Caco-2 (cell line): ENCODE measurements at regions not wholly inside any gene's neighbourhood (a gene's known extent, or its start where the extent isn't known, plus 50 kb on each side); places are given as distances from the start of the nearest gene placed in this dataset.

Experiments used
- BruUV-seq: library from RNA; stranded (reverse); fragments of 400-500 nt; replicated peaks from 2 replicates; lab custom pipeline; 2021; lab: Mats Ljungman, UMichigan
- CTCF ChIA-PET: fragments of 300-600 bp; sonication (Branson Sonifier 250); formaldehyde crosslinking; loops from one replicate; lab custom pipeline; 2022; ENCODE audit warnings: antibody characterized with exemption; lab: Charles Lee
- POLR2A ChIA-PET: fragments of 300-600 bp; sonication (Branson Sonifier 250); formaldehyde crosslinking; loops from one replicate; lab custom pipeline; 2022; ENCODE audit warnings: antibody characterized with exemption; lab: Charles Lee
- DNase-seq, 2 experiments: peaks; one replicate each; pipeline versions ENCODE4 v3.0.0 to v3.0.0-alpha.2; 2020 to 2022
- H3K27me3 ChIP-seq: replicated peaks from 2 replicates; pipeline ENCODE4 v1.6.0; 2011; ENCODE audit warnings: low read length; ENCODE audit not compliant: control insufficient read depth, insufficient read depth
- H3K36me3 ChIP-seq: 2 replicates; pipeline ENCODE4 v1.5.1; 2011; ENCODE audit warnings: low read length; ENCODE audit not compliant: control insufficient read depth, insufficient read depth
- H3K4me1 ChIP-seq: fragments of 250-450 bp; sonication (Bioruptor Pico); 2 replicates; pipeline ENCODE4 v1.5.1; 2020; ENCODE audit warnings: mild to moderate bottlenecking
- H3K4me3 ChIP-seq: 2 replicates; pipeline ENCODE4 v1.5.1; 2011; ENCODE audit warnings: low read depth, mild to moderate bottlenecking, control low read depth, low read length
- H3K9me3 ChIP-seq: fragments of 250-450 bp; sonication (Bioruptor Pico); 2 replicates; pipeline ENCODE4 v1.5.1; 2020; ENCODE audit warnings: mild to moderate bottlenecking, moderate library complexity
- H3K27ac Mint-ChIP-seq: one replicate; pipeline ENCODE4 v1.8.0; 2022; ENCODE audit warnings: mixed read lengths; ENCODE audit not compliant: unreplicated experiment
- H3K27me3 Mint-ChIP-seq: one replicate; pipeline ENCODE4 v1.8.0; 2022; ENCODE audit warnings: mixed read lengths; ENCODE audit not compliant: insufficient read depth, unreplicated experiment
- H3K36me3 Mint-ChIP-seq: one replicate; pipeline ENCODE4 v1.8.0; 2022; ENCODE audit warnings: mild to moderate bottlenecking, mixed read lengths; ENCODE audit not compliant: insufficient read depth, unreplicated experiment
- H3K4me1 Mint-ChIP-seq: one replicate; pipeline ENCODE4 v1.8.0; 2022; ENCODE audit warnings: low read depth, mixed read lengths; ENCODE audit not compliant: unreplicated experiment
- H3K4me3 Mint-ChIP-seq: one replicate; pipeline ENCODE4 v1.8.0; 2022; ENCODE audit warnings: mild to moderate bottlenecking, moderate library complexity, mixed read lengths; ENCODE audit not compliant: unreplicated experiment
- H3K9me3 Mint-ChIP-seq: one replicate; pipeline ENCODE4 v1.8.0; 2022; ENCODE audit warnings: mixed read lengths; ENCODE audit not compliant: unreplicated experiment
- CTCF ChIP-seq, 2 experiments: fragments of 200-600 bp in 1 of 2; IDR thresholded peaks; 1 replicate in 1 of 2; 2 replicates in 1 of 2; pipeline versions ENCODE4 v1.5.1 to v1.8.0; 2011 to 2022; ENCODE audit warnings: antibody characterized with exemption in 1 of 2, control low read depth in 1 of 2, inconsistent platforms in 1 of 2, low read depth in 1 of 2, low read length in 1 of 2, mild to moderate bottlenecking in 1 of 2, moderate library complexity in 1 of 2; ENCODE audit not compliant: insufficient read depth in 1 of 2, severe bottlenecking in 1 of 2, unreplicated experiment in 1 of 2
- intact Hi-C: fragments of 100-400 bp; cut with micrococcal nuclease; formaldehyde crosslinking; loops from one replicate; pipeline ENCODE4 v1.10.0; 2022; ENCODE audit not compliant: unreplicated experiment

- H3K4me3 Mint-ChIP-seq, result no peak overlapping the region
- DNase-seq, result no peak
- Histone ChIP-seq H3K4me1 (no peaks in the 10 kb centered on the region), H3K9me3 (no peaks in the 10 kb centered on the region), H3K27me3 (no peaks in the 10 kb centered on the region), H3K36me3 (no peaks in the 10 kb centered on the region), H3K4me3 (no peak overlapping the region)
- no peaks in the 10 kb centered on the region for H3K36me3 Mint-ChIP-seq
- H3K4me1 Mint-ChIP-seq, result no peaks in the 10 kb centered on the region
- ChIA-PET POLR2A (no interaction called here), CTCF (no interaction called here)
- TF ChIP-seq CTCF (IDR thresholded peaks at IDR 0.05; ENCODE audit: insufficient read depth in 1 of 2, low read depth in 1 of 2, low read length in 1 of 2, severe bottlenecking in 1 of 2, unreplicated experiment in 1 of 2), result no peak
- intact Hi-C loops, result no loop called here
- H3K9me3 Mint-ChIP-seq, result no peaks in the 10 kb centered on the region
- no peak overlapping the region for H3K27ac Mint-ChIP-seq
- no peaks in the 10 kb centered on the region for H3K27me3 Mint-ChIP-seq
- no TSS peak for BruUV-seq
Measured at GRCh38 chr5:165201369-165201768, 1696.0 kb downstream of the MAT2B start.

GRCh38 chr5:165201771-165202518 is 1696.5 kb downstream of the MAT2B start:
- POLR2A ChIA-PET, result no interaction called here

GRCh38 chr5:165202519-165202910 is 1697.1 kb downstream of the MAT2B start:
- H3K4me1 Mint-ChIP-seq, result no peaks in the 10 kb centered on the region
- H3K27me3 Mint-ChIP-seq, result no peaks in the 10 kb centered on the region
- H3K27ac Mint-ChIP-seq, result no peak overlapping the region
- H3K4me3 Mint-ChIP-seq, result no peak overlapping the region
- CTCF ChIA-PET, result no interaction called here
- no peaks in the 10 kb centered on the region for H3K27me3 ChIP-seq
- TF ChIP-seq CTCF (IDR thresholded peaks at IDR 0.05; ENCODE audit: insufficient read depth in 1 of 2, low read depth in 1 of 2, low read length in 1 of 2, severe bottlenecking in 1 of 2, unreplicated experiment in 1 of 2), result no peak
- no TSS peak for BruUV-seq
- H3K4me1 ChIP-seq, result no peaks in the 10 kb centered on the region
- POLR2A ChIA-PET, result no interaction called here
- H3K9me3 ChIP-seq, result no peaks in the 10 kb centered on the region
- intact Hi-C loops, result no loop called here
- no peaks in the 10 kb centered on the region for H3K36me3 Mint-ChIP-seq
- no peaks in the 10 kb centered on the region for H3K9me3 Mint-ChIP-seq
- H3K36me3 ChIP-seq, result no peaks in the 10 kb centered on the region
- no peak for DNase-seq
- H3K4me3 ChIP-seq, result no peak overlapping the region

More at GRCh38 chr5:165201771-165202518, 1696.5 kb downstream of the MAT2B start:
- Histone ChIP-seq H3K36me3 (no peaks in the 10 kb centered on the region), H3K27me3 (no peaks in the 10 kb centered on the region), H3K4me3 (no peak overlapping the region), H3K4me1 (no peaks in the 10 kb centered on the region), H3K9me3 (no peaks in the 10 kb centered on the region)
- no peak for TF ChIP-seq CTCF (IDR thresholded peaks at IDR 0.05; ENCODE audit: insufficient read depth in 1 of 2, low read depth in 1 of 2, low read length in 1 of 2, severe bottlenecking in 1 of 2, unreplicated experiment in 1 of 2)
- no peak for DNase-seq
- CTCF ChIA-PET, result no interaction called here
- Mint-ChIP-seq H3K36me3 (no peaks in the 10 kb centered on the region), H3K4me3 (no peak overlapping the region), H3K9me3 (no peaks in the 10 kb centered on the region), H3K27ac (no peak overlapping the region), H3K4me1 (no peaks in the 10 kb centered on the region), H3K27me3 (no peaks in the 10 kb centered on the region)
- intact Hi-C loops, result no loop called here
- BruUV-seq, result no TSS peak
